Activated T-cell treated with anti-CD3 and anti-CD28 coated beads, Interleukin-2, amount 50 U/mL, for 72 hours (primary cell): ENCODE measurements at regions not wholly inside any gene's neighbourhood (a gene's known extent, or its start where the extent isn't known, plus 50 kb on each side); places are given as distances from the start of the nearest gene placed in this dataset.

ENCODE experiments used
- ATAC-seq, 2 donors: fragments of 150-1000 bp; cut with Tn5 transposase; replicated peaks in 1 of 2; 2 replicates each; pipeline ENCODE4 v1.10.0; 2021; ENCODE audit warnings: moderate library complexity in 2 of 2, mild to moderate bottlenecking in 1 of 2
- DNase-seq, 2 donors: peaks; one replicate each; pipeline ENCODE4 v3.0.0; 2021 to 2022; ENCODE audit warnings: mixed read lengths in 1 of 2
- H3K27ac Mint-ChIP-seq: one replicate; pipeline ENCODE4 v1.8.0; 2022; ENCODE audit warnings: mild to moderate bottlenecking, moderate library complexity, mixed read lengths
- H3K27me3 Mint-ChIP-seq: one replicate; pipeline ENCODE4 v1.8.0; 2022; ENCODE audit warnings: low read depth, mixed read lengths
- H3K36me3 Mint-ChIP-seq, 2 donors: one replicate each; pipeline ENCODE4 v1.8.0; 2022; ENCODE audit warnings: mixed read lengths in 2 of 2, mild to moderate bottlenecking in 1 of 2; ENCODE audit not compliant: insufficient read depth in 2 of 2
- H3K4me1 Mint-ChIP-seq: one replicate; pipeline ENCODE4 v1.8.0; 2022; ENCODE audit warnings: low read depth, mixed read lengths
- H3K4me3 Mint-ChIP-seq, 2 donors: one replicate each; pipeline ENCODE4 v1.8.0; 2022; ENCODE audit warnings: mild to moderate bottlenecking in 2 of 2, mixed read lengths in 2 of 2, moderate library complexity in 2 of 2
- H3K9me3 Mint-ChIP-seq, 2 donors: one replicate each; pipeline ENCODE4 v1.8.0; 2022; ENCODE audit warnings: mixed read lengths in 2 of 2

- H3K9me3 Mint-ChIP-seq: no peaks in the 10 kb centered on the region
- no peaks in the 10 kb centered on the region for H3K36me3 Mint-ChIP-seq
- H3K27me3 Mint-ChIP-seq: no peaks in the 10 kb centered on the region
- peaks cover 22% of the 10 kb centered on the region for H3K4me1 Mint-ChIP-seq
- no peak overlapping the region for H3K27ac Mint-ChIP-seq
- no peak for ATAC-seq
- H3K4me3 Mint-ChIP-seq: no peak overlapping the region
- no peak for DNase-seq
These were observed 547.9 kb downstream of the FGF9 start for GRCh38 chr13:22218797-22219196.

GRCh38 chr13:22219709-22220108 lies 548.8 kb downstream of the FGF9 start:
- Mint-ChIP-seq H3K27ac (no peak overlapping the region), H3K36me3 (no peaks in the 10 kb centered on the region), H3K27me3 (no peaks in the 10 kb centered on the region), H3K9me3 (no peaks in the 10 kb centered on the region), H3K4me1 (peaks cover 14% of the 10 kb centered on the region), H3K4me3 (no peak overlapping the region)
- DNase-seq: no peak
- no peak for ATAC-seq

- Mint-ChIP-seq H3K4me3 (no peak overlapping the region), H3K27ac (no peak overlapping the region), H3K27me3 (no peaks in the 10 kb centered on the region), H3K36me3 (no peaks in the 10 kb centered on the region), H3K9me3 (no peaks in the 10 kb centered on the region), H3K4me1 (peaks cover 14% of the 10 kb centered on the region)
- no peak for DNase-seq
- no peak for ATAC-seq
These were observed 549.6 kb downstream of the FGF9 start for GRCh38 chr13:22220151-22221135.

- ATAC-seq: no peak
- Mint-ChIP-seq H3K9me3 (no peaks in the 10 kb centered on the region), H3K4me1 (peaks cover 12% of the 10 kb centered on the region), H3K27ac (no peak overlapping the region), H3K36me3 (no peaks in the 10 kb centered on the region), H3K27me3 (no peaks in the 10 kb centered on the region), H3K4me3 (no peak overlapping the region)
- no peak for DNase-seq
These were observed 552.5 kb downstream of the FGF9 start for GRCh38 chr13:22223411-22223810.

- no peaks in the 10 kb centered on the region for H3K36me3 Mint-ChIP-seq
- peaks cover 13% of the 10 kb centered on the region for H3K4me1 Mint-ChIP-seq
- peaks cover 0 to 2% of the 10 kb centered on the region in 2 donors for H3K9me3 Mint-ChIP-seq
- no peak for ATAC-seq
- no peak overlapping the region for H3K27ac Mint-ChIP-seq
- H3K4me3 Mint-ChIP-seq: no peak overlapping the region
- no peak for DNase-seq
- no peaks in the 10 kb centered on the region for H3K27me3 Mint-ChIP-seq
These were observed 555.2 kb downstream of the FGF9 start for GRCh38 chr13:22226086-22226485.

- no peaks in the 10 kb centered on the region for H3K36me3 Mint-ChIP-seq
- no peaks in the 10 kb centered on the region for H3K27me3 Mint-ChIP-seq
- H3K9me3 Mint-ChIP-seq: peaks cover 0 to 2% of the 10 kb centered on the region in 2 donors
- H3K27ac Mint-ChIP-seq: no peak overlapping the region
- no peak overlapping the region for H3K4me3 Mint-ChIP-seq
- peaks cover 13% of the 10 kb centered on the region for H3K4me1 Mint-ChIP-seq
- ATAC-seq: no peak
- DNase-seq: no peak
These were observed 557.0 kb downstream of the FGF9 start for GRCh38 chr13:22227895-22228294.

GRCh38 chr13:22229916-22230315 lies 559.0 kb downstream of the FGF9 start:
- Mint-ChIP-seq H3K36me3 (no peaks in the 10 kb centered on the region), H3K9me3 (peaks cover 0 to 2% of the 10 kb centered on the region in 2 donors), H3K4me3 (peak overlapping the region in 1 of 2 donors; percentile 21), H3K27ac (peak overlapping the region; percentile 47), H3K4me1 (peaks cover 14% of the 10 kb centered on the region), H3K27me3 (no peaks in the 10 kb centered on the region)
- ATAC-seq: no peak
- DNase-seq: no peak

- ATAC-seq (no peak), DNase-seq (no peak)
- Mint-ChIP-seq H3K4me1 (peaks cover 26% of the 10 kb centered on the region), H3K36me3 (no peaks in the 10 kb centered on the region), H3K27ac (no peak overlapping the region), H3K9me3 (peaks cover 0 to 2% of the 10 kb centered on the region in 2 donors), H3K27me3 (no peaks in the 10 kb centered on the region), H3K4me3 (no peak overlapping the region)
These were observed 561.3 kb downstream of the FGF9 start for GRCh38 chr13:22232186-22232585.

- Mint-ChIP-seq H3K27ac (no peak overlapping the region), H3K4me1 (peaks cover 17% of the 10 kb centered on the region), H3K4me3 (no peak overlapping the region), H3K36me3 (no peaks in the 10 kb centered on the region), H3K27me3 (no peaks in the 10 kb centered on the region), H3K9me3 (peaks cover 0 to 2% of the 10 kb centered on the region in 2 donors)
- DNase-seq: peak; percentile 3 to 6
- peak; percentile 41 to 59 for ATAC-seq
These were observed 564.5 kb downstream of the FGF9 start for GRCh38 chr13:22235285-22235949.

- H3K4me1 Mint-ChIP-seq: peaks cover 15% of the 10 kb centered on the region
- no peaks in the 10 kb centered on the region for H3K36me3 Mint-ChIP-seq
- ATAC-seq (no peak), DNase-seq (no peak)
- peaks cover 0 to 1% of the 10 kb centered on the region in 2 donors for H3K9me3 Mint-ChIP-seq
- H3K4me3 Mint-ChIP-seq: no peak overlapping the region
- no peaks in the 10 kb centered on the region for H3K27me3 Mint-ChIP-seq
- H3K27ac Mint-ChIP-seq: no peak overlapping the region
These were observed 565.0 kb downstream of the FGF9 start for GRCh38 chr13:22235950-22236290.

GRCh38 chr13:22238269-22238668 lies 567.4 kb downstream of the FGF9 start:
- no peak for ATAC-seq
- no peak for DNase-seq
- Mint-ChIP-seq H3K27me3 (no peaks in the 10 kb centered on the region), H3K4me1 (peaks cover 13% of the 10 kb centered on the region), H3K36me3 (peaks cover 0 to 1% of the 10 kb centered on the region in 2 donors), H3K27ac (no peak overlapping the region), H3K4me3 (no peak overlapping the region), H3K9me3 (peaks cover 2 to 3% of the 10 kb centered on the region in 2 donors)

GRCh38 chr13:22240716-22241115 lies 569.8 kb downstream of the FGF9 start:
- peaks cover 0 to 1% of the 10 kb centered on the region in 2 donors for H3K36me3 Mint-ChIP-seq
- H3K27ac Mint-ChIP-seq: no peak overlapping the region
- H3K9me3 Mint-ChIP-seq: peaks cover 2 to 3% of the 10 kb centered on the region in 2 donors
- H3K4me3 Mint-ChIP-seq: no peak overlapping the region
- ATAC-seq (no peak), DNase-seq (no peak)
- H3K4me1 Mint-ChIP-seq: peaks cover 9% of the 10 kb centered on the region
- no peaks in the 10 kb centered on the region for H3K27me3 Mint-ChIP-seq

GRCh38 chr13:22243469-22244163 lies 572.7 kb downstream of the FGF9 start:
- Mint-ChIP-seq H3K27me3 (no peaks in the 10 kb centered on the region), H3K4me1 (peaks cover 5% of the 10 kb centered on the region), H3K9me3 (peaks cover 2 to 4% of the 10 kb centered on the region in 2 donors), H3K27ac (no peak overlapping the region), H3K36me3 (peaks cover 0 to 1% of the 10 kb centered on the region in 2 donors), H3K4me3 (no peak overlapping the region)
- ATAC-seq (no peak), DNase-seq (no peak)
